ENCODE measurements at regions not wholly inside any gene's neighbourhood (a gene's known extent, or its start where the extent isn't known, plus 50 kb on each side); places are given as distances from the start of the nearest gene placed in this dataset.

DNA sequence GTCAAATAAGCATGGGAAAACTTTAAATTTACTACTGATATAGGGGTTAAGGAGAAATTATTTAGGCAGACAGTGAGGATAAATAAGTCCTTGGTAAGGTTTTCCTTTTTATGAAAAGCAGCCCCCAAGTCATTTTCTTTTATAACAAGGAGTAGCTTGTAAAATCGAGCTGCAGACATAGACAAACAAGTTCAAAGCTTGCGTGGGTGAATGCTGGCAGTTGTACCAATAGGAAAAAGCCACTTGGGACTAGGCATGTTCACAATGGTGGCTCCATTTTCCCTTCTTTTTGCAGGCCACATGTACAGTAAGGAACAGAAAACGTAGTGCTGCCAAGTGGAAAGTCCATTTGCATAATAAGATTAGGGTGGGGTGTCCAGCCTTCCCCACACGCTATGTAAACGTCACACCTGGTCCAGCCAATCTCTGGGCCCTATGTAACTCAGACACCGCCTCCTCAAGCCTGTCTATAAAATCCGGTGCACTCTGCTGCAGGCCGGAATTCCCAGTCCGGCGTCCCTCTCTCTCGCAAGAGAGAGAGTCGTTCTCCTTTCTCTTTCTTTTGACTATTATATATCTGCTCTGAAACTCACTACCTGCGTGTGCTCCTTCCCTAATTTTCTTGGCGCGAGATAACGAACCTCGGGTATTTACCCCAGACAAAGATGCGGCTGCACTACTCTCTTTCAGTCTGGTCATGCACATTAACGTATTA, 217.1 kb upstream of the MAN1A1 start:
- ATAC-seq (no peak), DNase-seq (no peak)
- TF ChIP-seq, protein P1, sequence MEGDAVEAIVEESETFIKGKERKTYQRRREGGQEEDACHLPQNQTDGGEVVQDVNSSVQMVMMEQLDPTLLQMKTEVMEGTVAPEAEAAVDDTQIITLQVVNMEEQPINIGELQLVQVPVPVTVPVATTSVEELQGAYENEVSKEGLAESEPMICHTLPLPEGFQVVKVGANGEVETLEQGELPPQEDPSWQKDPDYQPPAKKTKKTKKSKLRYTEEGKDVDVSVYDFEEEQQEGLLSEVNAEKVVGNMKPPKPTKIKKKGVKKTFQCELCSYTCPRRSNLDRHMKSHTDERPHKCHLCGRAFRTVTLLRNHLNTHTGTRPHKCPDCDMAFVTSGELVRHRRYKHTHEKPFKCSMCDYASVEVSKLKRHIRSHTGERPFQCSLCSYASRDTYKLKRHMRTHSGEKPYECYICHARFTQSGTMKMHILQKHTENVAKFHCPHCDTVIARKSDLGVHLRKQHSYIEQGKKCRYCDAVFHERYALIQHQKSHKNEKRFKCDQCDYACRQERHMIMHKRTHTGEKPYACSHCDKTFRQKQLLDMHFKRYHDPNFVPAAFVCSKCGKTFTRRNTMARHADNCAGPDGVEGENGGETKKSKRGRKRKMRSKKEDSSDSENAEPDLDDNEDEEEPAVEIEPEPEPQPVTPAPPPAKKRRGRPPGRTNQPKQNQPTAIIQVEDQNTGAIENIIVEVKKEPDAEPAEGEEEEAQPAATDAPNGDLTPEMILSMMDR (IDR thresholded peaks at IDR 0.05): no peak
- TF ChIP-seq POLR2A (IDR thresholded peaks at IDR 0.05): no peak
- 92 to 94% (median 93%) methylated on average over 19 of the region's 19 CpGs for WGBS, 4 donors
- intact Hi-C loops (cut with DNase I): no loop called here
- H3K4me3 ChIP-seq: no peak overlapping the region
- H3K4me1 ChIP-seq: no peaks in the 10 kb centered on the region
- H3K9me3 ChIP-seq: no peaks in the 10 kb centered on the region
- no peaks in the 10 kb centered on the region for H3K36me3 ChIP-seq
- H3K27ac ChIP-seq: no peak overlapping the region
- H3K27me3 ChIP-seq: no peaks in the 10 kb centered on the region

DNA sequence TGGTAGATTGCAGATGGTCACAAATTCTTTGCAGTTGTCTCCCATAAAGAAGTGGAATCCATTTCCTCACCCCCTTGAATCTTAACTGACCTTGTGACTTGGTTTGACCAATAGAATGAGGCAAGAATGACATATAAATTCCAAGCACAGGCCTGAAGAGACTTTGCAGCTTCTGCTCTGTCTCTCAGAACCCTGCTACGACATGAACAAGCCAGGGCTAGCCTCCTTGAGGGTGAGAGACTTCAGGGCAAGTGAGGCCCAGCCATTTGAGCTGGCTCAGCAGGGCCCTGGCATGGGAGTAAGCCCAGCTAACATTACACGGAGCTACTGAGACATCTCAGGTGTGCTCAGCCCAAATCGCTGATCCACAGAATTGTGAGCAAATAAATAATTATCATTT, 216.3 kb upstream of the MAN1A1 start:
- no peaks in the 10 kb centered on the region for H3K27me3 ChIP-seq
- H3K36me3 ChIP-seq: no peaks in the 10 kb centered on the region
- no peak for DNase-seq
- intact Hi-C loops (cut with DNase I): no loop called here
- no peak overlapping the region for H3K27ac ChIP-seq
- TF ChIP-seq, protein P1 (IDR thresholded peaks at IDR 0.05): no peak
- TF ChIP-seq POLR2A (IDR thresholded peaks at IDR 0.05): no peak
- H3K9me3 ChIP-seq: no peaks in the 10 kb centered on the region
- ATAC-seq: no peak
- WGBS, 4 donors: 85 to 94% (median 89%) methylated on average over 3 of the region's 3 CpGs
- no peak overlapping the region for H3K4me3 ChIP-seq
- H3K4me1 ChIP-seq: no peaks in the 10 kb centered on the region

DNA sequence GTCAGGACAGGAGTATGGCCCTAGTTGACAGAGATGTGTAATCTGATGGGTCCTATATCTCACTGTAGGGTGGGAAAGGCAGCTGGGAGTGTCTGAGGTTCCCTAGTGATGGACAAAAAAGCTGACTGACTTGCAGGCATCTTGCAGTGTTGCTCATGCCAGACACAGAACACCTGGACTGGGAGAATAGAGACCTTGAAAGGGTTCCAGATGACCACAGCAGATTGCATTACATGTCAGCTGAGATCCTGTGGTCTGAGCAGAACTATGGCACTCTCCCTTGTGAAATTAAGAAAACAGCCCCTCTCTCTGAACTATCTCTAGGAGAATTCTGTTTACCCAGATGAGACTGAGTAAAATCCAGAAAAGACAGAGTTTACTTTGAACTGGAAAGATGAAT, 212.6 kb upstream of the MAN1A1 start:
- TF ChIP-seq POLR2A (IDR thresholded peaks at IDR 0.05): no peak
- TF ChIP-seq, protein P1 (IDR thresholded peaks at IDR 0.05): no peak
- peaks cover 0 to 5% (median 0%) of the 10 kb centered on the region in 12 donors for H3K4me1 ChIP-seq
- intact Hi-C loops (cut with DNase I): no loop called here
- DNase-seq: no peak
- no peak for ATAC-seq
- H3K36me3 ChIP-seq: no peaks in the 10 kb centered on the region
- no peaks in the 10 kb centered on the region for H3K9me3 ChIP-seq
- H3K4me3 ChIP-seq: no peak overlapping the region
- H3K27ac ChIP-seq: no peak overlapping the region
- no peaks in the 10 kb centered on the region for H3K27me3 ChIP-seq

DNA sequence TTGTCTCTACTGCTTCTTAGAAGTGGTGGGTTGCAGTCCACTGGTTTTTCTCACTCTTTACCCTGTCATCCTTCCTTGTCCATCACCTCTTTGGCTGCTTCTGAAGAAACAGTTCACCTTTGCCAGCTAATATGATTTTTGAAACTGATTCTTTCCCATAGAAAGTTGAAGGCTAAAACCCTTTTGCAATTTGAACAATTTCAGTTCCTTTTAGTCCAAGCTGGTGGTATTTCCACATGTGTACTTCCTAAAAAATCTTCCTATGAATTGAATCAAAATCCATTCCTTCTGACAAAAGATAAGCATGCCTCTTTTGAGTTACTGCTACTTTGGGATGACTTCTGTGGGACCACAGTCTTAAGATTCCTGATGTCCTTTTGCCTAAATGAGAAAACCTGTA, 210.0 kb upstream of the MAN1A1 start:
- H3K4me3 ChIP-seq: no peak overlapping the region
- TF ChIP-seq, protein P1 (IDR thresholded peaks at IDR 0.05): no peak
- no peak for TF ChIP-seq POLR2A (IDR thresholded peaks at IDR 0.05)
- DNase-seq (no peak), ATAC-seq (no peak)
- no peaks in the 10 kb centered on the region for H3K9me3 ChIP-seq
- intact Hi-C loops (cut with DNase I): no loop called here
- H3K27me3 ChIP-seq: no peaks in the 10 kb centered on the region
- no peak overlapping the region for H3K27ac ChIP-seq
- peaks cover 0 to 5% (median 0%) of the 10 kb centered on the region in 12 donors for H3K4me1 ChIP-seq
- no peaks in the 10 kb centered on the region for H3K36me3 ChIP-seq

All from heart left ventricle (tissue), 16 donors.